Parathyroid adenoma (tissue), 2 donors: ENCODE measurements at regions not wholly inside any gene's neighbourhood (a gene's known extent, or its start where the extent isn't known, plus 50 kb on each side); places are given as distances from the start of the nearest gene placed in this dataset.

ENCODE experiments used
- H2AFZ ChIP-seq: fragments of 300-600 bp; sonication (generic); one replicate; pipeline ENCODE4 v1.7.0; 2017; ENCODE audit warnings: antibody characterized with exemption, mild to moderate bottlenecking
- H3K27ac ChIP-seq: fragments of 300-600 bp; sonication (generic); one replicate; pipeline ENCODE4 v1.7.0; 2017
- H3K27me3 ChIP-seq: fragments of 300-600 bp; sonication (generic); one replicate; pipeline ENCODE4 v1.7.0; 2017; ENCODE audit warnings: low read length; ENCODE audit not compliant: control insufficient read depth, insufficient read depth
- H3K36me3 ChIP-seq: fragments of 300-600 bp; sonication (generic); one replicate; pipeline ENCODE4 v1.7.0; 2017; ENCODE audit warnings: low read length; ENCODE audit not compliant: control insufficient read depth, insufficient read depth
- H3K4me1 ChIP-seq: fragments of 300-600 bp; sonication (generic); one replicate; pipeline ENCODE4 v1.7.0; 2017; ENCODE audit warnings: control low read depth
- H3K4me2 ChIP-seq: fragments of 300-600 bp; sonication (generic); one replicate; pipeline ENCODE4 v1.7.0; 2017; ENCODE audit warnings: low read length
- H3K4me3 ChIP-seq: fragments of 300-600 bp; sonication (generic); one replicate; pipeline ENCODE4 v1.7.0; 2017; ENCODE audit warnings: low read depth, low read length
- H3K79me2 ChIP-seq: fragments of 300-600 bp; sonication (generic); one replicate; pipeline ENCODE4 v1.7.0; 2017; ENCODE audit warnings: control low read depth
- H3K9ac ChIP-seq: fragments of 300-600 bp; sonication (generic); one replicate; pipeline ENCODE4 v1.7.0; 2017; ENCODE audit warnings: mild to moderate bottlenecking
- H3K9me3 ChIP-seq: fragments of 300-600 bp; sonication (generic); one replicate; pipeline ENCODE4 v1.7.0; 2017; ENCODE audit warnings: low read length; ENCODE audit not compliant: control insufficient read depth
- TF ChIP-seq, protein P1 (sequence below): fragments of 300-600 bp; sonication (generic); IDR thresholded peaks from one replicate; pipeline ENCODE4 v1.7.0; 2017; ENCODE audit warnings: antibody characterized with exemption, mild to moderate bottlenecking
- donor health status: primary hyperparathyroidism.

DNA sequence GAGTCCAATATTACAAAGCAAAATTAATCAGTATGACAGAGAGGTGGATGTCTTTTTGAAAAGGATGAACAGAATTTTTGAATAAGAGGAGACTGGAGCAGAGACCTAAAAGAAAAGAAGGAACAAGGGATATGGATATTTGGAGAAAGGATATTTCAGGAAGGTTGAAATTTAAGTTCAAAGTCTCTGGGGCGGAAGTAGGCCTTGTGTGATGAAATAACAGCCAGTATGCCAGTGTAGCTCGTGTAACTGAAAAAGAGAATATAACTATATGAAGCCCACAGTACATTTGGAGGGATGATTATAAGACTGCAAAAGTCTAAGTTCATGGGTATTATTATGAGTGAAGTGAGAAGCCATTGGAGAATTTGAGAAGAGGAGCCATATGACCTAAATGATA, 766.7 kb downstream of the GBE1 start:
- TF ChIP-seq, protein P1, sequence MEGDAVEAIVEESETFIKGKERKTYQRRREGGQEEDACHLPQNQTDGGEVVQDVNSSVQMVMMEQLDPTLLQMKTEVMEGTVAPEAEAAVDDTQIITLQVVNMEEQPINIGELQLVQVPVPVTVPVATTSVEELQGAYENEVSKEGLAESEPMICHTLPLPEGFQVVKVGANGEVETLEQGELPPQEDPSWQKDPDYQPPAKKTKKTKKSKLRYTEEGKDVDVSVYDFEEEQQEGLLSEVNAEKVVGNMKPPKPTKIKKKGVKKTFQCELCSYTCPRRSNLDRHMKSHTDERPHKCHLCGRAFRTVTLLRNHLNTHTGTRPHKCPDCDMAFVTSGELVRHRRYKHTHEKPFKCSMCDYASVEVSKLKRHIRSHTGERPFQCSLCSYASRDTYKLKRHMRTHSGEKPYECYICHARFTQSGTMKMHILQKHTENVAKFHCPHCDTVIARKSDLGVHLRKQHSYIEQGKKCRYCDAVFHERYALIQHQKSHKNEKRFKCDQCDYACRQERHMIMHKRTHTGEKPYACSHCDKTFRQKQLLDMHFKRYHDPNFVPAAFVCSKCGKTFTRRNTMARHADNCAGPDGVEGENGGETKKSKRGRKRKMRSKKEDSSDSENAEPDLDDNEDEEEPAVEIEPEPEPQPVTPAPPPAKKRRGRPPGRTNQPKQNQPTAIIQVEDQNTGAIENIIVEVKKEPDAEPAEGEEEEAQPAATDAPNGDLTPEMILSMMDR = no peak
- Histone ChIP-seq H3K4me3 (no peak overlapping the region), H3K27me3 (no peaks in the 10 kb centered on the region), H3K9me3 (no peaks in the 10 kb centered on the region), H2AFZ (no peak overlapping the region), H3K36me3 (no peaks in the 10 kb centered on the region), H3K9ac (no peak overlapping the region), H3K4me2 (no peak overlapping the region), H3K27ac (no peak overlapping the region), H3K4me1 (no peaks in the 10 kb centered on the region), H3K79me2 (no peaks in the 10 kb centered on the region)

DNA sequence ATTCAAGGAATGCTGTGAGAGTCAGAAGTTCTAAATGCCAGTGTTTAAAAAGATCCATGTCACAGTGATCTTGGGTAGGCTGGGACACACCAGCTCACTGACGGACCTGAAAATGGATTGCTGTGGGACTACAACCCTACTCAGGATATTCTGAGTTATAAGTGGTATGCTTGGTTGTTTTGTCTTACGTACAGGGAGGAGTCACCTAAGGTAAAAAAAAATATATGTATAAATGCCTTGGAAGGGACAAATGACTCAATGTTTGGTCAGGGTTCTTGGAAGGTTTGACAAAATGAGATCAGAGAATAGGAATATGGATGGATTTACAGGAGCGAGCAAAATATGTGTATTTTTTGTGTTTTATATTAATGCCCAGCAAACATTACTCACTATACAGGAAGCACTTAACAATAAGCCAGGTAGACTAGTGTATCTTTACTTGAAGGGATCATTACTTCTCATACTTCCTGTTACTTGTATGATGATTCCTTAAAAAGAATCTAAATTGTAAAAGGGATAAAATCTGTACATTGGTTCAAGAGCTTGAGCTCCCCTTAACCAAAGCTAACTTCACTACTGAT, 767.3 kb downstream of the GBE1 start:
- Histone ChIP-seq H3K27ac (no peak overlapping the region), H3K9ac (no peak overlapping the region)

DNA sequence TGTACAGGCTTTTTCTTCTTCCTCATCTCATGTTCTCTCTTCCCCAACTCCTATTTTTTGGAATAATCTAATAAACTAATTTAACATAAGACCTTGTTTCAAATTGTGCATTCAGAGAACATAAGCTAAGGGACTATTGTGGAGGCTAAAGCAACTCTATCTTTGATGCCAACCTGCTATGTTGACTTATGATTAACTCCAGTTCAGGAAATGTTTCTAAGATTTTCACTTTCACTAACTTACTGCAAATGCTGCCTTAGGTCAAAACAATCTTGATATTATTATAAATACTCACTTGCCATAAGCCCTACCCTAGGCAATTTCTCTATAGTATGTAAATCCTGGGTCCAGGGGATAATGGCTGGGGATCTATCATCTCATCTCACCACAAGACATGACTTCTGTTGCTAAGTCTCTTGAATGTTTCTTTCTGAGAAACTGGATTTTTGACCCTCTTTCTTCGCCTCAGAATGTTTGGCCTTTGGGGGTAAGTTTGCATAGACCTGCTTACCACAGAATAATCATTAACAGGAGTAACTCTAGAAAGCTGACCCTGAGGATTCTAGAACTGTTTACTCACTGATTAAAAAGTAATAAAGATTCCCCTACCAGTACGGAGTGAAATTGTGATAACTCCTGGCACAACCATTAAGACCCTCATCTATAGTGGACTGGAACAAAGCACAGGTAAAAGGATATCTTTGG, 768.1 kb downstream of the GBE1 start:
- no peak overlapping the region for H3K4me2 ChIP-seq
- H3K36me3 ChIP-seq = no peaks in the 10 kb centered on the region
- TF ChIP-seq, protein P1 = no peak
- no peak overlapping the region for H3K9ac ChIP-seq
- H3K27ac ChIP-seq = no peak overlapping the region
- no peaks in the 10 kb centered on the region for H3K4me1 ChIP-seq
- H2AFZ ChIP-seq = no peak overlapping the region
- H3K9me3 ChIP-seq = peaks cover 2% of the 10 kb centered on the region
- H3K27me3 ChIP-seq = no peaks in the 10 kb centered on the region
- H3K4me3 ChIP-seq = no peak overlapping the region
- H3K79me2 ChIP-seq = no peaks in the 10 kb centered on the region

More for the DNA sequence above, 767.3 kb downstream of the GBE1 start:
- H2AFZ ChIP-seq = no peak overlapping the region
- no peaks in the 10 kb centered on the region for H3K36me3 ChIP-seq
- no peak overlapping the region for H3K4me3 ChIP-seq
- H3K79me2 ChIP-seq = no peaks in the 10 kb centered on the region
- no peaks in the 10 kb centered on the region for H3K9me3 ChIP-seq
- no peaks in the 10 kb centered on the region for H3K27me3 ChIP-seq
- TF ChIP-seq, protein P1 = no peak
- H3K4me2 ChIP-seq = no peak overlapping the region
- H3K4me1 ChIP-seq = no peaks in the 10 kb centered on the region

DNA sequence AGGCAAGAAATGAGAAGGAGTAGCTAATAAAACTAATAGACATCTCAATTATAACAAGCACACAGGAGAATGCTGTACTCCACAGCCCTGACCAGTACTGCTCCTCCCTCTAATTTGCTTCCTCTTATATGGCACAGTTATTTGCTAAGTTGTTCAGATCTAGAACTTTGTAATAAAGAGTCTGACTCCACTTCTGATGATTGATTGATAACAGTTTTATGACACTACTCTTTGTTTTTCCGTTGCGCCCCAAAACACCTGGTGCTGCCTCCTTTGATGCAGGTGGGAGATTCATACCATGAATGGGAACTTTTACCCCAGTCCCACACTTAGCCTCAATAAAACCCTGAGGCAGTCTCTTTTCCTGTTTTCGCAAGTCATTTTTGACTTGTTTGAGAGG, 777.7 kb downstream of the GBE1 start:
- no peak overlapping the region for H3K9ac ChIP-seq
- no peaks in the 10 kb centered on the region for H3K36me3 ChIP-seq
- H3K4me2 ChIP-seq = no peak overlapping the region
- TF ChIP-seq, protein P1 = no peak
- H3K27ac ChIP-seq = no peak overlapping the region
- no peak overlapping the region for H2AFZ ChIP-seq
- H3K27me3 ChIP-seq = no peaks in the 10 kb centered on the region
- H3K9me3 ChIP-seq = no peaks in the 10 kb centered on the region
- no peak overlapping the region for H3K4me3 ChIP-seq
- no peaks in the 10 kb centered on the region for H3K4me1 ChIP-seq
- no peaks in the 10 kb centered on the region for H3K79me2 ChIP-seq
